IMR-90 (cell line): ENCODE measurements at regions not wholly inside any gene's neighbourhood (a gene's known extent, or its start where the extent isn't known, plus 50 kb on each side); places are given as distances from the start of the nearest gene placed in this dataset.

Experiments used
- ATAC-seq: fragments of 200-7000 bp; cut with Tn5 transposase; 2 replicates; pipeline ENCODE4 v1.9.1; 2020; ENCODE audit warnings: low read depth, mild to moderate bottlenecking, moderate library complexity
- BruUV-seq: library from RNA; stranded (reverse); fragments of 400-500 nt; replicated peaks from 2 replicates; lab custom pipeline; 2021; lab: Mats Ljungman, UMichigan
- CTCF ChIA-PET: fragments of 300-600 bp; formaldehyde crosslinking; extraction: SDS; loops from one replicate; lab custom pipeline; 2021; ENCODE audit warnings: antibody characterized with exemption; lab: Yijun Ruan, JAX
- POLR2A ChIA-PET: fragments of 300-600 bp; sonication (Branson Sonifier 250); formaldehyde crosslinking; loops from one replicate; lab custom pipeline; 2022; ENCODE audit warnings: antibody characterized with exemption; ENCODE audit not compliant: unreplicated experiment; lab: Charles Lee
- DNase-seq: peaks from one replicate; pipeline ENCODE4 v3.0.0; 2013
- H2AFZ ChIP-seq: replicated peaks from 2 replicates; pipeline ENCODE3; 2013; ENCODE audit warnings: low read length, mild to moderate bottlenecking; ENCODE audit not compliant: poor library complexity
- H2AK5ac ChIP-seq: 2 replicates; pipeline ENCODE4 v1.6.1; 2013; ENCODE audit warnings: low read depth, low read length, inconsistent platforms
- H2AK9ac ChIP-seq: replicated peaks from 2 replicates; pipeline ENCODE3; 2013; ENCODE audit warnings: mild to moderate bottlenecking, low read depth, low read length, moderate library complexity; ENCODE audit not compliant: poor library complexity
- H2BK120ac ChIP-seq: 2 replicates; pipeline ENCODE4 v1.6.1; 2013; ENCODE audit warnings: low read depth, low read length, inconsistent platforms
- H2BK15ac ChIP-seq: 3 replicates; pipeline ENCODE4 v1.6.1; 2013; ENCODE audit warnings: low read depth, low read length, inconsistent platforms
- H2BK20ac ChIP-seq: 2 replicates; pipeline ENCODE4 v1.6.1; 2013; ENCODE audit warnings: low read depth, mild to moderate bottlenecking, inconsistent platforms, low read length, moderate library complexity
- H2BK5ac ChIP-seq: 2 replicates; pipeline ENCODE4 v1.6.1; 2013; ENCODE audit warnings: mild to moderate bottlenecking, low read depth, low read length, inconsistent platforms; ENCODE audit not compliant: poor library complexity, severe bottlenecking
- H3K14ac ChIP-seq: replicated peaks from 2 replicates; pipeline ENCODE4 v1.6.1; 2013; ENCODE audit warnings: low read depth, low read length, inconsistent platforms
- H3K18ac ChIP-seq: 2 replicates; pipeline ENCODE4 v1.6.1; 2013; ENCODE audit warnings: low read depth, low read length, control low read depth
- H3K23ac ChIP-seq: 2 replicates; pipeline ENCODE4 v1.6.1; 2013; ENCODE audit warnings: low read depth, low read length, inconsistent platforms
- H3K27ac ChIP-seq: 2 replicates; pipeline ENCODE4 v1.5.1; 2013; ENCODE audit warnings: mild to moderate bottlenecking, control low read depth, low read length; ENCODE audit not compliant: insufficient read depth
- H3K27me3 ChIP-seq: 2 replicates; pipeline ENCODE4 v1.6.1; 2013; ENCODE audit warnings: low read length; ENCODE audit not compliant: control insufficient read depth, insufficient read depth
- H3K36me3 ChIP-seq: 2 replicates; pipeline ENCODE4 v1.6.1; 2013; ENCODE audit warnings: low read length, mixed read lengths; ENCODE audit not compliant: control insufficient read depth, insufficient read depth
- H3K4ac ChIP-seq: 2 replicates; pipeline ENCODE4 v1.6.1; 2013; ENCODE audit warnings: low read depth, low read length, inconsistent platforms
- H3K4me1 ChIP-seq: 2 replicates; pipeline ENCODE4 v1.6.1; 2013; ENCODE audit warnings: low read length, mixed read lengths; ENCODE audit not compliant: control insufficient read depth, insufficient read depth
- H3K4me2 ChIP-seq: 2 replicates; pipeline ENCODE4 v1.6.1; 2013; ENCODE audit warnings: low read depth, mild to moderate bottlenecking, control low read depth, low read length, moderate library complexity
- H3K4me3 ChIP-seq: 2 replicates; pipeline ENCODE4 v1.5.1; 2013; ENCODE audit warnings: low read depth, mild to moderate bottlenecking, control low read depth, low read length, moderate library complexity; ENCODE audit not compliant: insufficient read depth
- H3K56ac ChIP-seq: 2 replicates; pipeline ENCODE4 v1.6.1; 2013; ENCODE audit warnings: low read length, inconsistent platforms; ENCODE audit not compliant: insufficient read depth; ENCODE audit errors: extremely low read depth
- H3K79me1 ChIP-seq, 2 experiments: 2 replicates each; pipeline ENCODE4 v1.6.1; 2013; ENCODE audit warnings: low read length in 2 of 2, inconsistent platforms in 1 of 2, low read depth in 1 of 2
- H3K9ac ChIP-seq: 2 replicates; pipeline ENCODE4 v1.6.1; 2013; ENCODE audit warnings: low read depth, low read length, control low read depth
- H3K9me1 ChIP-seq: 2 replicates; pipeline ENCODE4 v1.6.1; 2013; ENCODE audit warnings: low read length, inconsistent platforms; ENCODE audit not compliant: insufficient read depth
- H3K9me3 ChIP-seq: 2 replicates; pipeline ENCODE4 v1.6.1; 2013; ENCODE audit warnings: low read length; ENCODE audit not compliant: control insufficient read depth, insufficient read depth
- H4K20me1 ChIP-seq: 2 replicates; pipeline ENCODE4 v1.6.1; 2013; ENCODE audit warnings: low read length, inconsistent platforms; ENCODE audit not compliant: insufficient read depth
- H4K5ac ChIP-seq: 2 replicates; pipeline ENCODE4 v1.6.1; 2013; ENCODE audit warnings: mild to moderate bottlenecking, low read depth, low read length, control low read depth
- H4K8ac ChIP-seq, 2 experiments: 2 replicates each; pipeline ENCODE4 v1.6.1; 2013; ENCODE audit warnings: low read depth in 2 of 2, low read length in 2 of 2, control low read depth in 1 of 2, inconsistent platforms in 1 of 2
- H4K91ac ChIP-seq: 2 replicates; pipeline ENCODE4 v1.6.1; 2013; ENCODE audit warnings: low read depth, low read length, inconsistent platforms; ENCODE audit not compliant: insufficient read depth
- BHLHE40 ChIP-seq: fragments of 150-350 bp; IDR thresholded peaks from 2 replicates; pipeline ENCODE4 v1.6.1; 2016; ENCODE audit warnings: mild to moderate bottlenecking, low read depth, low read length
- CEBPB ChIP-seq: IDR thresholded peaks from 2 replicates; pipeline ENCODE4 v1.6.1; 2012; ENCODE audit warnings: low read depth, low read length, improper control_type of control experiment
- CHD1 ChIP-seq: IDR thresholded peaks from 2 replicates; pipeline ENCODE4 v1.6.1; 2012; ENCODE audit warnings: low read depth, low read length, improper control_type of control experiment
- ELK1 ChIP-seq: fragments of 150-350 bp; IDR thresholded peaks from 2 replicates; pipeline ENCODE4 v1.6.1; 2016; ENCODE audit warnings: low read depth, mild to moderate bottlenecking, low read length, moderate library complexity, borderline replicate concordance
- FOS ChIP-seq: fragments of 150-350 bp; IDR thresholded peaks from 2 replicates; pipeline ENCODE4 v1.6.1; 2016; ENCODE audit warnings: low read depth, low read length
- MAFK ChIP-seq: IDR thresholded peaks from 2 replicates; pipeline ENCODE4 v1.6.1; 2012; ENCODE audit warnings: low read depth, low read length, improper control_type of control experiment
- MAZ ChIP-seq: IDR thresholded peaks from 2 replicates; pipeline ENCODE4 v1.6.1; 2012; ENCODE audit warnings: low read depth, mild to moderate bottlenecking, low read length, improper control_type of control experiment, moderate library complexity, borderline replicate concordance
- MXI1 ChIP-seq: IDR thresholded peaks from 2 replicates; pipeline ENCODE4 v1.6.1; 2012; ENCODE audit warnings: low read depth, mild to moderate bottlenecking, low read length, moderate library complexity, borderline replicate concordance
- NFE2L2 ChIP-seq: fragments of 150-350 bp; IDR thresholded peaks from 2 replicates; pipeline ENCODE4 v1.6.1; 2016; ENCODE audit warnings: low read depth, mild to moderate bottlenecking, low read length
- POLR2A ChIP-seq: IDR thresholded peaks from 2 replicates; pipeline ENCODE4 v1.6.1; 2012; ENCODE audit warnings: mild to moderate bottlenecking, low read depth, low read length
- RAD21 ChIP-seq: IDR thresholded peaks from 2 replicates; pipeline ENCODE4 v1.6.1; 2012; ENCODE audit warnings: low read length, improper control_type of control experiment
- RCOR1 ChIP-seq: IDR thresholded peaks from 2 replicates; pipeline ENCODE4 v1.6.1; 2012; ENCODE audit warnings: mild to moderate bottlenecking, low read length, improper control_type of control experiment; ENCODE audit not compliant: insufficient replicate concordance
- RFX5 ChIP-seq: IDR thresholded peaks from 2 replicates; pipeline ENCODE4 v1.8.0; 2012; ENCODE audit warnings: low read depth, mild to moderate bottlenecking, low read length, moderate library complexity
- SMC3 ChIP-seq: fragments of 150-350 bp; IDR thresholded peaks from 2 replicates; pipeline ENCODE4 v1.6.1; 2016; ENCODE audit warnings: low read depth, mild to moderate bottlenecking, antibody characterized with exemption, low read length, moderate library complexity
- WGBS, 2 experiments: methylation state at CpG; one replicate each; pipeline versions ENCODE4 v1.1.5 to v1.1.7; 2013; ENCODE audit warnings: missing lambda C conversion rate in 2 of 2; ENCODE audit not compliant: insufficient read length in 1 of 2; ENCODE audit errors: extremely low coverage in 2 of 2; 5-methylcytosine and 5-hydroxymethylcytosine counted together
- dilution Hi-C: fragments of 300-500 bp; cut with HindIII; formaldehyde crosslinking; loops from one replicate; pipeline ENCODE4 v1.14.3; 2018; ENCODE audit warnings: low sequenced_read_pairs; ENCODE audit not compliant: unreplicated experiment
- in situ Hi-C: fragments of 300-500 bp; cut with MboI; formaldehyde crosslinking; loops from 3 replicates; pipeline ENCODE4 v1.14.3; 2019; ENCODE audit warnings: low sequenced_read_pairs, inconsistent platforms, mixed read lengths
- intact Hi-C: fragments of 100-400 bp; cut with micrococcal nuclease; formaldehyde crosslinking; loops from 2 replicates; pipeline ENCODE4 v1.10.0; 2022
- TF ChIP-seq, protein P1 (sequence below): conservative IDR thresholded peaks from 2 replicates; pipeline ENCODE4 v1.5.1; 2012; ENCODE audit warnings: mild to moderate bottlenecking, low read depth, low read length, improper control_type of control experiment
- TF ChIP-seq, protein P2 (sequence below): fragments of 150-350 bp; IDR thresholded peaks from 2 replicates; pipeline ENCODE4 v1.6.1; 2017; ENCODE audit warnings: mild to moderate bottlenecking, antibody characterized with exemption, low read length, low read depth

DNA sequence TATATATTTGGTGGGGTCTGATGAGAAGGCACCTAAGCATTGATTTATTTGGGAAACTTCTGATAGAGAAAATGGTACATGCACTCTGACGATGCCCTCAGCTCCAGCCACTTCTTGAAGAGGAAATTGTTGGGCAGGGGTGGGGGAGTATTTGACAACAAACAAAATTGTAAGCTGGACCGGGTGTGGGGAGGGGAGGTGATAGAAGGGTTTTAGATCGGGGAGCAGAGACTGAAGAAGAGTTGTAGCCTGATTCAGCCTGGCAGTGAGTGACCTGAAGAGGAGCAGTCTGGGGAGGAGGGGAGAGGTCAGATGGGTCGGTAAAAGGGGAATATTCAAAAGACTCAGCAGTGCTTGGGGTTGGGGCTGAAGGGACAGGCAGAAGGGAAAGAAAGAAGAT, 2284.7 kb downstream of the TP53TG3F start:
- no peak overlapping the region for H2BK5ac ChIP-seq
- no peak for TF ChIP-seq RAD21
- TF ChIP-seq ELK1: no peak
- TF ChIP-seq, protein P1, sequence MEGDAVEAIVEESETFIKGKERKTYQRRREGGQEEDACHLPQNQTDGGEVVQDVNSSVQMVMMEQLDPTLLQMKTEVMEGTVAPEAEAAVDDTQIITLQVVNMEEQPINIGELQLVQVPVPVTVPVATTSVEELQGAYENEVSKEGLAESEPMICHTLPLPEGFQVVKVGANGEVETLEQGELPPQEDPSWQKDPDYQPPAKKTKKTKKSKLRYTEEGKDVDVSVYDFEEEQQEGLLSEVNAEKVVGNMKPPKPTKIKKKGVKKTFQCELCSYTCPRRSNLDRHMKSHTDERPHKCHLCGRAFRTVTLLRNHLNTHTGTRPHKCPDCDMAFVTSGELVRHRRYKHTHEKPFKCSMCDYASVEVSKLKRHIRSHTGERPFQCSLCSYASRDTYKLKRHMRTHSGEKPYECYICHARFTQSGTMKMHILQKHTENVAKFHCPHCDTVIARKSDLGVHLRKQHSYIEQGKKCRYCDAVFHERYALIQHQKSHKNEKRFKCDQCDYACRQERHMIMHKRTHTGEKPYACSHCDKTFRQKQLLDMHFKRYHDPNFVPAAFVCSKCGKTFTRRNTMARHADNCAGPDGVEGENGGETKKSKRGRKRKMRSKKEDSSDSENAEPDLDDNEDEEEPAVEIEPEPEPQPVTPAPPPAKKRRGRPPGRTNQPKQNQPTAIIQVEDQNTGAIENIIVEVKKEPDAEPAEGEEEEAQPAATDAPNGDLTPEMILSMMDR: no peak
- TF ChIP-seq RFX5: no peak
- TF ChIP-seq SMC3: no peak
- TF ChIP-seq POLR2A: no peak
- TF ChIP-seq RCOR1: no peak
- TF ChIP-seq, protein P2, sequence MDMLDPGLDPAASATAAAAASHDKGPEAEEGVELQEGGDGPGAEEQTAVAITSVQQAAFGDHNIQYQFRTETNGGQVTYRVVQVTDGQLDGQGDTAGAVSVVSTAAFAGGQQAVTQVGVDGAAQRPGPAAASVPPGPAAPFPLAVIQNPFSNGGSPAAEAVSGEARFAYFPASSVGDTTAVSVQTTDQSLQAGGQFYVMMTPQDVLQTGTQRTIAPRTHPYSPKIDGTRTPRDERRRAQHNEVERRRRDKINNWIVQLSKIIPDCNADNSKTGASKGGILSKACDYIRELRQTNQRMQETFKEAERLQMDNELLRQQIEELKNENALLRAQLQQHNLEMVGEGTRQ: no peak
- no peak for TF ChIP-seq NFE2L2
- no peak for TF ChIP-seq MAFK
- no peak for TF ChIP-seq MAZ
- no peak for TF ChIP-seq BHLHE40
- TF ChIP-seq FOS: no peak
- no peak for TF ChIP-seq CEBPB
- no peak for TF ChIP-seq CHD1
- TF ChIP-seq MXI1: no peak
- in situ Hi-C loops (no loop called here), dilution Hi-C loops (no loop called here), intact Hi-C loops (no loop called here)
- no peak overlapping the region for H2AK5ac ChIP-seq
- no peak overlapping the region for H3K23ac ChIP-seq
- H3K27me3 ChIP-seq: no peaks in the 10 kb centered on the region
- peaks cover 18% of the 10 kb centered on the region for H3K9me3 ChIP-seq
- H3K4me2 ChIP-seq: no peak overlapping the region
- ATAC-seq: no peak
- no peak overlapping the region for H3K27ac ChIP-seq
- H3K18ac ChIP-seq: no peak overlapping the region
- H3K79me1 ChIP-seq: no peaks in the 10 kb centered on the region
- no peak overlapping the region for H2BK120ac ChIP-seq
- BruUV-seq: no TSS peak
- H3K4me3 ChIP-seq: no peak overlapping the region
- CTCF ChIA-PET: no interaction called here
- H3K4me1 ChIP-seq: no peaks in the 10 kb centered on the region
- no peak overlapping the region for H3K9ac ChIP-seq
- POLR2A ChIA-PET: no interaction called here
- no peak overlapping the region for H4K91ac ChIP-seq
- no peak overlapping the region for H3K4ac ChIP-seq
- no peak overlapping the region for H4K8ac ChIP-seq
- no peak overlapping the region for H3K56ac ChIP-seq
- H2AFZ ChIP-seq: no peak overlapping the region
- no peaks in the 10 kb centered on the region for H3K9me1 ChIP-seq
- H3K14ac ChIP-seq: no peak overlapping the region
- no peak overlapping the region for H2BK20ac ChIP-seq
- H3K36me3 ChIP-seq: no peaks in the 10 kb centered on the region
- no peak for DNase-seq
- 0% methylated on average over 1 of the region's 4 CpGs; no CpG with 5 or more reads in 1 of the 2 experiments for WGBS, 2 experiments
- H4K20me1 ChIP-seq: no peaks in the 10 kb centered on the region
- H2AK9ac ChIP-seq: no peak overlapping the region
- H4K5ac ChIP-seq: no peak overlapping the region
- no peak overlapping the region for H2BK15ac ChIP-seq
